NCI-H82 treated with DMSO at 0.1 percent for 48 hours (cell line): ENCODE measurements at regions not wholly inside any gene's neighbourhood (a gene's known extent, or its start where the extent isn't known, plus 50 kb on each side); places are given as distances from the start of the nearest gene placed in this dataset.
"Not testable (repeated sequence)": the region's sequence is repeated elsewhere in the genome, so short reads cannot be mapped to it uniquely, and the experiment has no call there.

Experiments
- DNase-seq: peaks from one replicate; lab custom pipeline; 2025; ENCODE audit not compliant: unreplicated experiment; lab: John Stamatoyannopoulos, UW

DNA sequence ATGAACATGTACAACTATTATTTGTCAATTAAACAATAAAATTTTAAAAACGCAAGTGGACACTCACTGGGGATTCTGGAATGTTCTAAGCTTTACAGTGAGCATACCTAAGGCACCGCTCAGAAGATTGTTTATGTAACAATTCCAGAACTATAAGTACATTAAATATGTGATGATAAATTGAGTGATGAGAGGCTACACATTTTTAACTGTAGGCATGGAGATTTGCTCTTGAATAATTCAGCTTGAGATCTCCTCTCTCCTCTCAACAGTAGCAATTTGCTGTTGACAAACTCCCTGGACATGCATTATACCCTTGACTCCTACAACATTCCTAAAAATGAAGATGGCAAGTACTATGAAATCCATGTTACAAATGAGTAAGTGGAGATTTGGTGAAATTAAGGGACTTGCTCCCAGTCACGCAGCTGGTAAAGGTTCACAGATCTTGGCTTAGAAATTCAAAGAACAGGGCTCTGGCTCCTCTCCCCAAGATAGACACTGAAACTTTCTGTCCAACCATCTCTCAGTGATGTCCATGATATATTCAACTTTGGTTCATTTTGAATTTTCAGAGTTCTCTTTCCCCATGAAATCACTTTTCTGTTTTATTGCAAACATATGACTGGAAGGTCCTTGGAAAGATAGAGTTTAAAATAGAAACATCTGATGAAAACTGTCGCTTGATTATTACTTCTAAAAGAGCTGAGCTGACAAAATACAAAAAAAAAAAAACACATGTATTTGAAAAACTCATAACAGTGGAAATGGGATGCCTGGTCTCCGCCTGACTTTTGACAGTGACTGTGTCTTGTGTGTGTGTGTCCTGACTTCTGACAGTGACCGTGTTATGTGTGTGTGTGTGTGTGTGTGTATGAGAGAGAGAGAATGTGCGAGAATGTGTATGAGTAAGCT is 488.3 kb downstream of the TNS3 start:
- DNase-seq, result no peak

DNA sequence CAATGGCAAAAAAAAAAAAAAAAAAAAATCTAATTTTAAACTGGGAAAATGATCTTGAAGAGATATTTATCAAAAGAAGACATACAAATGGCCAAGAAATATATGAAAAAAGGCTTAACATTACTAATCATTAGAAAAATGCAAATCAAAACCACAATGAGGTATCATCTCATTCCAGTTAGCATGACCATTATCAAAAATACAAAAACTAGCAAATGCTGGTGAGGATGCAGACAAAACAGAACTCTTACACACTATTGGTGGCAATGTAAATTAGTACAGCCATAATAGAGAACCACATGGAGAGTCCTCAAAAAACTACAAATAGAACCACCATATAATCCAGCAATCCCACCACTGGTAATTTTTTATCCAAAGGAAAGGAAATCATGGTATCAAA is 489.6 kb downstream of the TNS3 start:
- no peak for DNase-seq

GRCh38 chr7:47091141-47091540 is 490.8 kb downstream of the TNS3 start:
- DNase-seq, result no peak

DNA sequence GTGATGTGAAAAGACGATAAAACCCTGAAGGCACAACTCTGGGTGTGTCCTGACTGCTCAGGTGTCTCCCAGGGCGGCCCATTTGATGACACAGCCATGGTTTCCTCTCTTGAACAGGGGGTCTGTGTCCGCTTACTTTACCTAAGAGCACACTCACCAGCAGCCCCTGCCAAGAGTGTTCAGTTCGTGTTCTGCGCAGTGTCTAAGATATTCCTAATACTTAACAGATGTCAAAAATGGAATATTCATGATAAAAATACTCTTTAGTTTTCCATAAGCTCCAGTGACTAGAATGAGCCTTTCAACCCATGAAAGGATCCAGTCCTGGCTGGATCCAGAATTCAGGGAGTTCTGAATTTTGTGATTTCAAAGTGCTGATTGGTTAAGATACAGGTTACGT is 492.4 kb downstream of the TNS3 start:
- DNase-seq, result no peak

DNA sequence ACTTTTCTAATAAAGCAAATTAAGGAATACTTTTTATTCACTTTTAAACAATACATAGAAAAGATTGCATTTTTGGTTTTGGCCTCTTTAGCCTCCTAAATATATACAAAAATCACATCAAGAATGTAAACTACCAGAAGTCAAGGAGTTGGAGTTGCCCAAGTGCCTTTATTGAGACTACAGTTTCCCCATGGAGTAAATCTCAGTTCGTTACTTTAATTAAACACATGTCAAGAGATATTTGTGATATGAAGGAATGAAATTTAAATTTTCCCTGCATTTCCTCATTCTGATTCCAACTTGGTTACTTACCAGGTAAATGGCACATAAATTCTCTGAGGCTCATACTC is 492.9 kb downstream of the TNS3 start:
- DNase-seq, result no peak

GRCh38 chr7:47088329-47089067 is 493.4 kb downstream of the TNS3 start:
- peak; percentile 31 for DNase-seq

- no peak for DNase-seq
Measured at GRCh38 chr7:47087866-47088265, 494.0 kb downstream of the TNS3 start.

- no peak for DNase-seq
Measured at GRCh38 chr7:47085491-47086275, 496.2 kb downstream of the TNS3 start.

DNA sequence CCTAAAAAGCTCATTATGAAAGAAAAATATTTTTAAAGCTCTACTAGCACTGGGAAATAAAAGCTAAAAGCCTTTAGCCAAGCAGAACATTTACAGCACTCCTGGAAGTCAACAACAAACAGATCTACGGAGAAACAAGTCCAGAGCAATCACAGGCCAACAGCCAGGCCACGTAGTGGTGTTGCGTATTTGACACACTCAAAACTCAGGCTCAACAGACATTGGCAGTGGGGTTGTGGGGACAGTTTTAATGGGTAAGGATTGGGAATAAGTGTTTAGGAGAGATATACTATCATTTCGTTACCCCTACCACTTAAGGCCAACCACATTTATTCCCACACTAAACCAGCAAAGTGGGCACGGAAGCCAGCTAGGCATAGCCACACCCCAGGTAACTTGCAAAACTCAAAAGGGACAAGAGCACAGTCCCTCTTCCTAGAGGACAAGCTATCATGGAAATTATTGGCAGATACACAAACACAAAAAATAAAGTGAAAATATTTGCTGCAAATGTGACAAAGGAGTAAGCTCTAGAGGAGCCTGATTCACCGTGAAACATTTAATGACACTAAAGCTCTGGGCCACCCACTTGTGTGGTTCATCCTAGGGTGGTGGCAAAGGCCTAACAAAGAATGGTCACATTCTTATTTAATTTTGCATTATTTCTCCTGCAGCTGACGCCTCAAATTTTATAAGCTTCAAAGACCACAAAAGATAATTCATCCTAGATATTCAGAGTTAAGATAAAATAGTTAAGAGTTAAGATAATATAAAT is 498.2 kb downstream of the TNS3 start:
- no peak for DNase-seq

- no peak for DNase-seq
Measured at GRCh38 chr7:47080816-47081215, 501.1 kb downstream of the TNS3 start.

DNA sequence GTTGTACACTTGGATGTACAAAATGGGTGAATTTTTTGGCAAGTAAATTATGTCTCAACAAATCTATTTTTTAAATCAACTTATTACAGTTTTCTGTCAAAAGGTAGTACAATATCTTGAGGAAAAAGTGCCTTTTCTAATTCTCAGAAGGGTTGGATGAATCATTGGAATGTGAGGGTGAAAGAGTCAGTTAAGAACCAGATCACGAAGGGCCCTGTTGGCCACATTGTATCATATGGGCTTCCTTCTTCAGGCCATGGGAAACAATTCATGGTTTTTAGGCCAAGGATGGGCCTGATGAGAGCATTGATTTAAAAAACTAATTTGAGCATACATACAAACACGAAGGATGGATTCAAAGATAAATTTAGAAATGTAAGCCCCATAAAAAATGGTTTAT is 503.7 kb downstream of the TNS3 start:
- no peak for DNase-seq

DNA sequence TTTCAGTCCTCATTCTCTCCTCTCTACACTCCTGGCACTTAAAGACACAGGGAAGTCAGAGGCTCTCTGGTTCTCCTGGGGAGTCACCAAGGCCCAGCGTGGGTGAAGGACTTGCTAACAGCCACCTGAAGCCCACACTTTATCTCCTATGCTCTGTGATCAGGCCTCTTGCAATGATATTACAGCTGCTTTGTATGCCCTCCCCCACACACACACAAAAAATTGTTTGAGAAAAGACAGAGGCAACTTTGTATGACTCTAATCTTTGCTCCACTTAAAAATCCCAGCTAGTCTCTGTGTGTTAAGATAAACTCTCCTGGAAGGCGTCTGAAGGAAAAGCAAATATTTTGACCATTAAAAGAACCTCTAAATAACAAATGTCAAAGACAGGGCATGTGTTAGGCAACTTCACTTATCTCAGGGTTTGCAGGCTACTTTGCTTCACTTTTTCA is 507.2 kb downstream of the TNS3 start:
- no peak for DNase-seq

DNA sequence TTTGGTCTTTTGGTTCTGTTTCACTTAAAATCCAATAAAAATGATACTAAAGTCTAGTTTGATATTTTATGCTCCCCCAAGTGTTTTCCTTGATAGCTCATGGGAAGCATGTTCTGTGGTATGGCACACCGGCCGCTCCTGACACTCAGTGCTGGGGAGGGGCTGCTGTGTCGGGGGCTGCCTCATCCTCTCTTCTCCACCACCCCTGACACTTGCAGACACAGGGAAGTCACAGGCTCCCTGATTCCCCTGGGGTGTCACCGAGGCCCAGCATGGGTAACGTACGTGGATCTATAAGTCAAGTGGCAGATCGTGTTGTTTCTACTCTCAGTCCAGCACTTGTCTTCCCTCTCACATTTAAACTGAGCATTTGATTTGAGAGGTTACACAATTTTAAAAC is 508.6 kb downstream of the TNS3 start:
- DNase-seq, result no peak

GRCh38 chr7:47071866-47072265 is 510.0 kb downstream of the TNS3 start:
- no peak for DNase-seq

DNA sequence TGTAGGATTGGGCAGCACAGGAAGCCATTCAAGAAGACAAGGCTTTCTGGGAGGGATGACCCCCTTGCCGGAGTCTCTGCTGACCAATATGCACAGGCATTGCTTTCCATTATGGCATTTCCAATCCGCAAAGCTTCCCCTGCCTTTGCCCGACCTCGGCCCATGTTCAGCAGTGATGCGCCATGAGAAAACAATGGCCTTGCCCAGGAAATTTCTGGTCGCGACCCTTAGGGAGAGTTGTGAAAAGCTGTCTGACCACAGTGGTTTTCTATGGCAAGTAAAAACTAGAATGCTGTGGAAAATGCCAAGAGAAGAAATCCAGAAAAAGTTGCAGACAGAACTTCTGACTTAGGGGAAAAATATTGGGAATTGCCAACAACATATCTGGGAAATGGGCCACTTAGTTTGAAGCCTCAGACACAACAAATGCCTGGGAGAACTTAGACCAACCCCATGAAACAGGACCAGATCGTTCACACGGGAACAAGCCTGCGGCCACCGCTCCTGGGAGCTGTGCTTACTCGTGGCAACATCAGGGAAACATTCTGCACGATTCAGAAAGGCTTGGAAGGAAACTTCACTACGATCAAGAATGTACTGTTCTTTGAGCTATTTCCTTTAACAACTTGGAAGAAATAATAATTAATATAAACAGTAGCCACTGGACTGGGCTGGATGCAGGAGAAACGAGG is 512.4 kb downstream of the TNS3 start:
- no peak for DNase-seq

GRCh38 chr7:47066976-47067614 is 514.8 kb downstream of the TNS3 start:
- peak; percentile 19 for DNase-seq

DNA sequence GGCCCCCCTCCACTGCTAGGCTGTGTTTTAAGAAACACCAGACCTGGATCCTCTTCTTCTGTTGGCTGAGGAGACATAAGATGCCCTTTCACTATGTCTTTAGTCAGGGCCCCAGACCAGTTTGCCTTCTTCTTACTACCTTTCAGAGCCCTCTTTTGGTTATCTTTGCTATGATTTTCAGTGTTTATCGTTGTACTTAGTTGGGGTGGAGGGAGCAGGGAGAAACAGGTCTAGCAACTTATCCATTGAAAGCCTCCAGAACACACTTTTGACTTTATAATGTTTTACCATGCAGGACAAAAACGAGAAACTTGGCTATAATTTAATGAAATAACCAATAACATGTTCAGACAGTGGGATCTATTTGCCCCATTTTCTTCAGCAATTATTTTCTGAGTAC is 525.2 kb downstream of the TNS3 start:
- DNase-seq, result no peak

DNA sequence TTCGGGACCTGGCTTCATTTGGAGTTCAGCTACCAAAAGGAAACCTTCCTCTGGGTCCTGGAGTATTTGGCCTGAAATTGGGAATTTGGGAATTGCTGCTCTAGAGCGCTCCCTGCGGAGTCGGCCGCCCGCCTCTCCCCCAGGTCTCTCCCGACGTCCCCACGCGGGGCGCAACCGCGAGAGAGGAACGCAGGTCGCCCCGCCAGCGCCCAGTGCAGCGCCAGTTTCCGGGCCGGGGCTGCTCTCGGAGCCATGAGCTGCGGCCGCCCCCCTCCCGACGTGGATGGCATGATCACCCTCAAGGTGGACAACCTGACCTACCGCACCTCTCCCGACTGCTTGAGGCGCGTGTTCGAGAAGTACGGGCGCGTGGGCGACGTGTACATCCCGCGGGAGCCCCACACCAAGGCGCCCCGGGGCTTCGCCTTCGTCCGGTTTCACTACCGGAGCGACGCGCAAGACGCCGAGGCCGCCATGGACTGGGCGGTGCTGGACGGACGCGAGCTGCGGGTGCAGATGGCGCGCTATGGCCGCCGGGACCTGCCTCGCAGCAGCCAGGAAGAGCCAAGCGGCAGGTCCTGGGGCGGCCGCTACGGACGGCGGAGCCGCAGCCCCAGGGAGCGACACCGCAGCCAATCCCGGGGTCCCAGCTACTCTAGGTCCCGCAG is 529.2 kb downstream of the TNS3 start:
- DNase-seq, result not testable (repeated sequence)

GRCh38 chr7:47049234-47049774 is 532.6 kb downstream of the TNS3 start:
- no peak for DNase-seq
